ENCODE measurements at regions not wholly inside any gene's neighbourhood (a gene's known extent, or its start where the extent isn't known, plus 50 kb on each side); places are given as distances from the start of the nearest gene placed in this dataset.

DNA sequence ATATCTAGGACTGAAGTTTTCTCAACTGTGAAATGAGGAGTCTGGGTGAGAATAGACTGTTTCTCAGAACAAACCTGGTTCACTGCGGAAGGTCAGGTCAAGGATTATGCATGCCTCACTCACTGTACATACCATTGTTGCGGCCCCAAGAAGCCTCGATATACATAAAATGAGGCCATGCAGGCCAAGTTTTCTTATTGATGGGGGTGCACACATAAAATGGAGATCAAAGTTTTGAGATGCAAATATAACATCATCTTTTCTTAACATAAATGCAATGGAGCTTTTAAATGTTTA is 1366.1 kb upstream of the CELF4 start:
- no peak for TF ChIP-seq POLR2A (IDR thresholded peaks at IDR 0.05)
- TF ChIP-seq, protein P1, sequence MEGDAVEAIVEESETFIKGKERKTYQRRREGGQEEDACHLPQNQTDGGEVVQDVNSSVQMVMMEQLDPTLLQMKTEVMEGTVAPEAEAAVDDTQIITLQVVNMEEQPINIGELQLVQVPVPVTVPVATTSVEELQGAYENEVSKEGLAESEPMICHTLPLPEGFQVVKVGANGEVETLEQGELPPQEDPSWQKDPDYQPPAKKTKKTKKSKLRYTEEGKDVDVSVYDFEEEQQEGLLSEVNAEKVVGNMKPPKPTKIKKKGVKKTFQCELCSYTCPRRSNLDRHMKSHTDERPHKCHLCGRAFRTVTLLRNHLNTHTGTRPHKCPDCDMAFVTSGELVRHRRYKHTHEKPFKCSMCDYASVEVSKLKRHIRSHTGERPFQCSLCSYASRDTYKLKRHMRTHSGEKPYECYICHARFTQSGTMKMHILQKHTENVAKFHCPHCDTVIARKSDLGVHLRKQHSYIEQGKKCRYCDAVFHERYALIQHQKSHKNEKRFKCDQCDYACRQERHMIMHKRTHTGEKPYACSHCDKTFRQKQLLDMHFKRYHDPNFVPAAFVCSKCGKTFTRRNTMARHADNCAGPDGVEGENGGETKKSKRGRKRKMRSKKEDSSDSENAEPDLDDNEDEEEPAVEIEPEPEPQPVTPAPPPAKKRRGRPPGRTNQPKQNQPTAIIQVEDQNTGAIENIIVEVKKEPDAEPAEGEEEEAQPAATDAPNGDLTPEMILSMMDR (IDR thresholded peaks at IDR 0.05): no peak

Data from testis (tissue), 2 donors.